ENCODE measurements at regions not wholly inside any gene's neighbourhood (a gene's known extent, or its start where the extent isn't known, plus 50 kb on each side); places are given as distances from the start of the nearest gene placed in this dataset.

DNA sequence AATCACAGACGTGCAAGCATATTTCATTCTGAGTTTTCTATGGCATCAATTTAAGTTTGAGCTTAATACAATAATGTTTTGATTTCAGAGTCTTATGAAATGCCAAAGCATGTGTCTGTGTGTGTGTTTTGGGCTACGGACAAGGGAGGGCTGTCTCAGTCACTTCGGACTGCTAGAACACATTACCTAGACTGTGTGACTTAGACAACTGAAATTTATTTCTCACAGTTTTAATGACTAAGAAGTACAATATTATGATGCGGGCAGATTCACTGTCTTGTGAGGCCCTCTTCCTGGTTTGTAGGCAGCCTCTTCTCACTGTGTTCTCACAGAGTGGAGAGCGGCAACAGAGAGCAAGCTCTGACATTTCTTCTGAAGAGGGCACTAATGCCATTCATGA is 1202.0 kb downstream of the EFNB2 start:
- TF ChIP-seq TAF1 (IDR thresholded peaks at IDR 0.05; ENCODE audit: low read depth) (no peak), EP300 (IDR thresholded peaks at IDR 0.05; ENCODE audit: borderline replicate concordance) (no peak)
